Lung (tissue), 11 donors: ENCODE measurements at regions not wholly inside any gene's neighbourhood (a gene's known extent, or its start where the extent isn't known, plus 50 kb on each side); places are given as distances from the start of the nearest gene placed in this dataset.

Experiments used
- ATAC-seq: fragments of 200-7000 bp; cut with Tn5 transposase; one replicate; pipeline ENCODE4 v1.9.1; 2020; ENCODE audit warnings: moderate number of reproducible peaks; ENCODE audit not compliant: insufficient read depth, low FRiP score
- DNase-seq, 3 donors: peaks; one replicate each; pipeline ENCODE4 v3.0.0-alpha.2; 2013 to 2017
- H3K27ac ChIP-seq, 2 donors: one replicate each; pipeline ENCODE4 v1.5.1; 2013; ENCODE audit warnings: mild to moderate bottlenecking in 2 of 2, moderate library complexity in 2 of 2, control low read depth in 1 of 2, inconsistent platforms in 1 of 2, low read depth in 1 of 2, low read length in 1 of 2
- H3K27me3 ChIP-seq, 3 donors: one replicate each; pipeline ENCODE4 v1.5.1; 2013; ENCODE audit warnings: low read length in 2 of 3; ENCODE audit not compliant: control insufficient read depth in 3 of 3, insufficient read depth in 3 of 3
- H3K36me3 ChIP-seq, 4 donors: one replicate each; pipeline ENCODE4 v1.5.1; 2013; ENCODE audit warnings: low read length in 4 of 4, mild to moderate bottlenecking in 1 of 4, moderate library complexity in 1 of 4; ENCODE audit not compliant: control insufficient read depth in 4 of 4, insufficient read depth in 4 of 4
- H3K4me1 ChIP-seq, 5 donors: one replicate each; pipeline ENCODE4 v1.5.1; 2013; ENCODE audit warnings: low read length in 5 of 5, mild to moderate bottlenecking in 2 of 5, moderate library complexity in 1 of 5; ENCODE audit not compliant: control insufficient read depth in 5 of 5, insufficient read depth in 5 of 5
- H3K4me3 ChIP-seq: one replicate; pipeline ENCODE4 v1.5.1; 2013; ENCODE audit warnings: mild to moderate bottlenecking, control low read depth, moderate library complexity
- H3K9ac ChIP-seq, 2 donors: one replicate each; pipeline ENCODE4 v1.5.1; 2013; ENCODE audit warnings: low read length in 2 of 2, control low read depth in 1 of 2; ENCODE audit not compliant: insufficient read depth in 1 of 2
- H3K9me3 ChIP-seq, 4 donors: one replicate each; pipeline ENCODE4 v1.5.1; 2013; ENCODE audit warnings: low read length in 3 of 4, mild to moderate bottlenecking in 1 of 4, moderate library complexity in 1 of 4; ENCODE audit not compliant: control insufficient read depth in 4 of 4, insufficient read depth in 3 of 4
- WGBS, 2 donors: extraction: QIAGEN DNeasy Blood & Tissue Kit; methylation state at CpG; one replicate each; pipeline ENCODE4 v1.1.7; 2013; 5-methylcytosine and 5-hydroxymethylcytosine counted together
- TF ChIP-seq, protein P1 (sequence below): IDR thresholded peaks from 2 replicates; pipeline ENCODE4 v1.5.1; 2012; ENCODE audit warnings: mild to moderate bottlenecking; ENCODE audit errors: control extremely low read depth, extremely low read depth
- donor health status: control.
- donor health status: control.
- donor health status: Bipolar disorder and iron deficiency.
- donor health status: healthy.
- donor health status: DM: yes; HTN: yes; CAD: no.

DNA sequence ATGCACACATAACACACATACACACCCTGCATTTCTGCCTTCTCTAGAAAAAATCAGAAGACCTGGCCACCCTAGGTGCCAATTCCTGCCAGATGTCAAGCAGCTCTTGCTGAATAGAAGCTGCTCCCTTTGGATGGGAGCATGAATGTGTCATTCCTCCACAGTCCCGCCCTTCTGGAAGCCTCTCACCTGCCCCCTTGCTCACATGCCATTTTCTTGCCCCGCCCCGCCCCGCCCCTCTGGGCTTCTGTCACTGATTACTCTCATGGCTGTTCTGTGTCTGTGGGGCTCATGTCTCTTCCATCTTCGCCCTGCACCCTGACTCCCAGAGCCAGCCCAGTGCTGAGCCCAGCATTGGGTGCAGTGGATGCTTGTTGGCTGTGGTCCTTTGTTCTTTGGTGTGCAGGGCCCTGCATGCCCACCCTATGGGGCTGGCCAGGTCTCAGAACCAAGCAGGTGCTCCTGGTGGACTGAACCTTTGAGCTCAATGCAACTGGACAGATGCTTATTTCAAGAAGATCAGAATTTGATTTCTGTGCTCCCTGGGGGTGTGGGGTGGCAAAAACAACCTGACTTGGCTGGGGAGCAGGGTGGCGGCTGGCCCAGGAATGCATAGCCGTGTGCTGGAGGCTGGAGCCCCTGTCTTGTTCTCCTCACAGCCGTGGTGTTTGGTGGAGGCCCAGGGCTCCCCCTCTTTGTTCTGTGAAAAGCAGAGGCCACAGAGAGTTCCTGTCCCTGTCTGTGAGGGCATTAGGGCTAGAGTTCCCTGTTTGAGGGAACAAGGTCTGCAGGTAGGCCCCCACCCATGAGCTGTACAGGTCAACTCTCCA is 140.6 kb upstream of the GLI2 start:
- Histone ChIP-seq H3K36me3 (no peaks in the 10 kb centered on the region), H3K4me3 (no peak overlapping the region), H3K4me1 (peaks cover 0 to 29% (median 10%) of the 10 kb centered on the region in 5 donors), H3K9me3 (peaks cover 0 to 2% (median 0%) of the 10 kb centered on the region in 4 donors), H3K27me3 (no peaks in the 10 kb centered on the region), H3K9ac (no peak overlapping the region), H3K27ac (peak overlapping the region in 1 of 2 donors; percentile 5)
- TF ChIP-seq, protein P1, sequence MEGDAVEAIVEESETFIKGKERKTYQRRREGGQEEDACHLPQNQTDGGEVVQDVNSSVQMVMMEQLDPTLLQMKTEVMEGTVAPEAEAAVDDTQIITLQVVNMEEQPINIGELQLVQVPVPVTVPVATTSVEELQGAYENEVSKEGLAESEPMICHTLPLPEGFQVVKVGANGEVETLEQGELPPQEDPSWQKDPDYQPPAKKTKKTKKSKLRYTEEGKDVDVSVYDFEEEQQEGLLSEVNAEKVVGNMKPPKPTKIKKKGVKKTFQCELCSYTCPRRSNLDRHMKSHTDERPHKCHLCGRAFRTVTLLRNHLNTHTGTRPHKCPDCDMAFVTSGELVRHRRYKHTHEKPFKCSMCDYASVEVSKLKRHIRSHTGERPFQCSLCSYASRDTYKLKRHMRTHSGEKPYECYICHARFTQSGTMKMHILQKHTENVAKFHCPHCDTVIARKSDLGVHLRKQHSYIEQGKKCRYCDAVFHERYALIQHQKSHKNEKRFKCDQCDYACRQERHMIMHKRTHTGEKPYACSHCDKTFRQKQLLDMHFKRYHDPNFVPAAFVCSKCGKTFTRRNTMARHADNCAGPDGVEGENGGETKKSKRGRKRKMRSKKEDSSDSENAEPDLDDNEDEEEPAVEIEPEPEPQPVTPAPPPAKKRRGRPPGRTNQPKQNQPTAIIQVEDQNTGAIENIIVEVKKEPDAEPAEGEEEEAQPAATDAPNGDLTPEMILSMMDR, result no peak
- WGBS, 2 donors, result 80 to 82% methylated on average over 8 of the region's 8 CpGs
- ATAC-seq, result no peak
- no peak for DNase-seq

DNA sequence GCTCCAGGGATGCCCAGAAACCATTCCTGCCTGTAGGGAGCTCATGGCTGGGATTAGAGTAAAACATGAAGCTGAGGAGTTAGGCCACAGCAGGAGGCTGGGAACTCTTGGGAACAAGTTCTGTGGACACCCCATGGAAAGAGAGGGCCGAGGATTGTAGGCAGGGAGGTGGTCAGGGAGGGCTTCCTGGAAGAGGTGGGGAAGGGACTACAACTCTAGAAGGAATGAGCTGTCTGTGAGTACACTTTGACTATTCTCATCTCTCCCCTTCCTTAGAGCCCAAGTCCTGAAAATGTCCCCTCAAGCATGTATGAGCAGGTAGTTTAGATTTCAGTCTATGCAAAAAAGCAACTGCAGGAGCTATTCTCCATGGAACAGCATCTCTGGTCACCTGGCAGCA is 139.9 kb upstream of the GLI2 start:
- H3K27ac ChIP-seq, result peak overlapping the region in 1 of 2 donors; percentile 5

DNA sequence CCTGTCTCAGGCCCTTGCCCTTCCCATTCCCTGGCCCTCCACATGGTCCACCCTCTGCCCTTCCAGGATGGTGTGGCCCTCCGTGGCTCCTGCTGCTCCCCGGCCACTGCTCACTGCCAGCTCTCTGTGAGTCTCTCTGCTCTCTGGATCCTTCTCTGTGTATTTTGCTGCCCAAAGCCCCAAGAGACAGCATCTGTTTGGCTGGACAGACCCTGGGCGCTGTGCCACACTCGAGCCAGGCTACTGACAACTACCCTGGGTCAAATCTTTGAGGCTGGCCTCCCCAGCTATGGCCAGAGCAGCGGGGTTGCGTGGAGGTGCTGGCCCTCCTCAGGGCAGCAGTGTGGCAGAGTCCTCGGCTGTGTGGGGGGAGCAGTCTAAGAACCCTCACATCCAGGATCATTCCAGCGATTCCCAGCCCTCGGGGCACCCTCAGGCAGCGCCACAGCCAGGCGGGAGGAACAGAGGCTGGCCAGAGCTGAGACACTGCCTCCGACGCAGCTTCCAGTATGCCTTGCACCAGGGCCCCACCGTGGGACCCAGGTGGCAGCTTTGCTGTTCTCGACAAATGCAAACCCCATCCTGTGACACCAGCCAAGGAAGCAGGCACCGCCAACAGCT is 139.4 kb upstream of the GLI2 start:
- no peaks in the 10 kb centered on the region for H3K36me3 ChIP-seq
- peak overlapping the region in 1 of 2 donors; percentile 21 for H3K27ac ChIP-seq
- no peak overlapping the region for H3K4me3 ChIP-seq
- TF ChIP-seq, protein P1, result no peak
- ATAC-seq (no peak), DNase-seq (peak in 1 of 3 donors; percentile 34)
- peaks cover 0 to 2% (median 0%) of the 10 kb centered on the region in 4 donors for H3K9me3 ChIP-seq
- H3K9ac ChIP-seq, result no peak overlapping the region
- WGBS, 2 donors, result 75 to 85% methylated on average over 16 of the region's 16 CpGs
- H3K27me3 ChIP-seq, result no peaks in the 10 kb centered on the region
- peaks cover 0 to 29% (median 10%) of the 10 kb centered on the region in 5 donors for H3K4me1 ChIP-seq

More for the DNA sequence above, 139.9 kb upstream of the GLI2 start:
- TF ChIP-seq, protein P1, result no peak
- H3K9ac ChIP-seq, result no peak overlapping the region
- 71 to 73% methylated on average over 1 of the region's 1 CpG for WGBS, 2 donors
- peaks cover 0 to 2% (median 0%) of the 10 kb centered on the region in 4 donors for H3K9me3 ChIP-seq
- DNase-seq (no peak), ATAC-seq (no peak)
- H3K36me3 ChIP-seq, result no peaks in the 10 kb centered on the region
- peaks cover 0 to 29% (median 10%) of the 10 kb centered on the region in 5 donors for H3K4me1 ChIP-seq
- H3K27me3 ChIP-seq, result no peaks in the 10 kb centered on the region
- H3K4me3 ChIP-seq, result no peak overlapping the region
